GM23248 (cell line): ENCODE measurements at regions not wholly inside any gene's neighbourhood (a gene's known extent, or its start where the extent isn't known, plus 50 kb on each side); places are given as distances from the start of the nearest gene placed in this dataset.

Experiments used
- DNase-seq: peaks from one replicate; pipeline ENCODE4 v3.0.0-alpha.2; 2015
- H2AFZ ChIP-seq: fragments of 200-600 bp; sonication (generic); 2 replicates; pipeline ENCODE4 v1.6.1; 2016; ENCODE audit warnings: antibody characterized with exemption
- H3F3A ChIP-seq: fragments of 200-600 bp; sonication (generic); 2 replicates; pipeline ENCODE4 v1.6.1; 2016; ENCODE audit warnings: mild to moderate bottlenecking, antibody characterized with exemption, mixed run types; ENCODE audit not compliant: insufficient read depth
- H3K27ac ChIP-seq: fragments of 200-600 bp; sonication (generic); 2 replicates; pipeline ENCODE4 v1.5.1; 2016; ENCODE audit warnings: mild to moderate bottlenecking
- H3K27me3 ChIP-seq: fragments of 200-600 bp; sonication (generic); replicated peaks from 2 replicates; pipeline ENCODE4 v1.6.1; 2016; ENCODE audit warnings: mild to moderate bottlenecking; ENCODE audit not compliant: insufficient read depth
- H3K36me3 ChIP-seq: fragments of 200-600 bp; sonication (generic); 2 replicates; pipeline ENCODE4 v1.6.1; 2016; ENCODE audit warnings: low read depth, mild to moderate bottlenecking
- H3K4me1 ChIP-seq: fragments of 200-600 bp; sonication (generic); 2 replicates; pipeline ENCODE4 v1.6.1; 2016; ENCODE audit warnings: mild to moderate bottlenecking; ENCODE audit not compliant: insufficient read depth
- H3K4me2 ChIP-seq: fragments of 200-600 bp; sonication (generic); one replicate; pipeline ENCODE4 v1.6.1; 2016; ENCODE audit warnings: mild to moderate bottlenecking; ENCODE audit not compliant: unreplicated experiment
- H3K4me3 ChIP-seq: fragments of 200-600 bp; sonication (generic); 2 replicates; pipeline ENCODE4 v1.5.1; 2016; ENCODE audit warnings: mild to moderate bottlenecking
- H3K79me2 ChIP-seq: fragments of 200-600 bp; sonication (generic); 2 replicates; pipeline ENCODE4 v1.6.1; 2016; ENCODE audit warnings: mild to moderate bottlenecking; ENCODE audit not compliant: insufficient read depth
- H3K9ac ChIP-seq: fragments of 200-600 bp; sonication (generic); 2 replicates; pipeline ENCODE4 v1.6.1; 2016; ENCODE audit warnings: mild to moderate bottlenecking
- H3K9me2 ChIP-seq: fragments of 200-600 bp; sonication (generic); 2 replicates; pipeline ENCODE4 v1.6.1; 2016; ENCODE audit warnings: mixed run types, mild to moderate bottlenecking, moderate library complexity; ENCODE audit not compliant: insufficient read depth
- H3K9me3 ChIP-seq: fragments of 200-600 bp; sonication (generic); one replicate; pipeline ENCODE4 v1.6.1; 2017; ENCODE audit warnings: low read depth
- H4K20me1 ChIP-seq: fragments of 200-600 bp; sonication (generic); 2 replicates; pipeline ENCODE4 v1.6.0; 2016; ENCODE audit not compliant: insufficient read depth
- EZH2 ChIP-seq: fragments of 200-600 bp; sonication (generic); IDR thresholded peaks from 2 replicates; pipeline ENCODE4 v1.6.1; 2018; ENCODE audit warnings: antibody characterized with exemption, mild to moderate bottlenecking; ENCODE audit not compliant: insufficient read depth, poor library complexity, severe bottlenecking
- EZH2phosphoT487 ChIP-seq: fragments of 200-600 bp; sonication (generic); IDR thresholded peaks from 2 replicates; pipeline ENCODE4 v1.6.1; 2018; ENCODE audit warnings: antibody characterized with exemption, moderate library complexity, mild to moderate bottlenecking, low read depth; ENCODE audit not compliant: insufficient read depth
- WGBS, 2 experiments: methylation state at CpG; one replicate each; pipeline ENCODE4 v1.1.6; 2015 to 2017; ENCODE audit warnings: low lambda C conversion rate in 2 of 2, low coverage in 1 of 2; ENCODE audit errors: missing lambda C conversion rate in 2 of 2; 5-methylcytosine and 5-hydroxymethylcytosine counted together
- in situ Hi-C: fragments of 300-500 bp; cut with MboI; formaldehyde crosslinking; loops from 2 replicates; pipeline ENCODE4 v1.15.0; 2020

DNA sequence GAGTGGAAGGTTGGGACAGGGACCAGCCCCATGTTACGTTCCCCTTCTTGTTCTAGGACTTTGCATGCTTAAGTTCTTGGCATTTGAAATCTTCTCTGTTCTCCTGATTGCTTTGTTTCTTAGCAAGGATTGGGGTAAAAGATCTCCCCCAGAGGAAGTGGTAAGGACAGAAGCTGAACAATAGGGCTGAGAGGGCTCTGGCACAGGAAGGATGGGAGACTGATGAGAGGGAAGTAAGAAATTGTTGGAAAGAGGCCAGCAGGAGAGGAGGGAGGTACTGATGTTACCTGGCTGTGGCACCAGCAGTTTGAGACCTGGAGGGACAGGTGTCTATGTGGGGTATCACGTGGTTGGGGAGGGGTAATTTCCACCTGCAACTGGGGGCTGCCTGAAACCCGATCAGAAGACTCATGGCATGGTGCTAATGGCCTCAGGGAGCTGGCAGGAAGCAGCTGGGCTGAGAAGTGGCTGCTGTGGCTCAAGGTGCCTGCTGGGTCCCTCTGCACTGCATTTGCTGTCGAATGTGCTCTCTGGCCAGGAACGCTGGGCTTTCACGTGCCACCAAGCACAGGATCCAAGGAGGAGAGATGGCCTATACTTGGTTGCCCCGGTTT lies 108.4 kb downstream of the LSM3 start:
- peaks cover 27% of the 10 kb centered on the region for H3K27me3 ChIP-seq
- H3F3A ChIP-seq, result peaks cover 15% of the 10 kb centered on the region
- no peak overlapping the region for H2AFZ ChIP-seq
- 66 to 68% methylated on average over 7 of the region's 7 CpGs for WGBS, 2 experiments
- no peaks in the 10 kb centered on the region for H4K20me1 ChIP-seq
- no peaks in the 10 kb centered on the region for H3K9me2 ChIP-seq
- H3K4me1 ChIP-seq, result peaks cover 5% of the 10 kb centered on the region; the same call in 1 of the 2 replicates
- no peaks in the 10 kb centered on the region for H3K36me3 ChIP-seq
- H3K79me2 ChIP-seq, result no peaks in the 10 kb centered on the region
- DNase-seq, result no peak
- in situ Hi-C loops, result no loop called here
- H3K9me3 ChIP-seq, result no peaks in the 10 kb centered on the region
- TF ChIP-seq EZH2phosphoT487, result no peak
- TF ChIP-seq EZH2, result no peak
- H3K4me3 ChIP-seq, result no peak overlapping the region
- no peak overlapping the region for H3K9ac ChIP-seq
- no peak overlapping the region for H3K4me2 ChIP-seq
- H3K27ac ChIP-seq, result no peak overlapping the region

GRCh38 chr3:14288177-14288788 lies 109.7 kb downstream of the LSM3 start:
- no peaks in the 10 kb centered on the region for H3K36me3 ChIP-seq
- WGBS, 2 experiments, result 86% methylated on average over 2 of the region's 2 CpGs
- TF ChIP-seq EZH2phosphoT487, result no peak
- TF ChIP-seq EZH2, result no peak
- no peak overlapping the region for H3K4me2 ChIP-seq
- no peak for DNase-seq
- H3K79me2 ChIP-seq, result no peaks in the 10 kb centered on the region
- H3K4me3 ChIP-seq, result no peak overlapping the region
- H3F3A ChIP-seq, result peaks cover 15% of the 10 kb centered on the region
- peaks cover 5% of the 10 kb centered on the region; the same call in 1 of the 2 replicates for H3K4me1 ChIP-seq
- H2AFZ ChIP-seq, result no peak overlapping the region
- no peak overlapping the region for H3K27ac ChIP-seq
- H3K9me2 ChIP-seq, result no peaks in the 10 kb centered on the region
- H3K9ac ChIP-seq, result no peak overlapping the region
- H3K27me3 ChIP-seq, result peaks cover 24% of the 10 kb centered on the region
- in situ Hi-C loops, result no loop called here
- no peaks in the 10 kb centered on the region for H3K9me3 ChIP-seq
- no peaks in the 10 kb centered on the region for H4K20me1 ChIP-seq

DNA sequence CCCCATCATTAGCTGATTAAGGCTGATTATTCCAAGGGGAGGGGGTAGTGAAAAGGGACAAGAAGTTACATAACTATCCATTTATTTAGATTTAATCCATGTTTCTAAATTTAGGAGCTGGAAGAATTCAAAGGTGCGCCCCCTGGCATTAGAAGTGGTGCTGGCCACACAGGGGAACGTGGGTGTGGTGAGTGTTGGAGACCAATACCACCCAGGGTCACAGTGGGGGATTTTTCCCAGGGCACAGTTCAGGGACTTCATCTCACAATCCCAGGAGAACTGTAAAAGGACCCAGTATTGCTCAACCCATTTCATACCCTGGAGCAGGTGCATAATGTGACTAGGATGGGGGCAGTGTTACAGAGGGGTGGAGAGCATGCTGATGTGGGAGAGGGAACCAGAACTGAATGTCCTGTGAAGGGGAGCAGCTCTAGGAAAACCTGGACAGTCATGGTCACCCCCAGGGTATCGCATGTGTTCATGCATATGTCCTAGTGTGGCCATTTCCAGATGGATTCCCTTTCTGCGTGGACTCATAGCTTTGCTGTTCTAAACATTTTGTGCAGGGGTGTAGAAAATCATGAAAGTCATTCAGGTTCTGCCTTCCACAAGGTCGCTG lies 110.3 kb downstream of the LSM3 start:
- Histone ChIP-seq H3K9ac (no peak overlapping the region), H3K27ac (no peak overlapping the region), H3K9me2 (no peaks in the 10 kb centered on the region), H3K4me1 (peaks cover 5% of the 10 kb centered on the region; the same call in 1 of the 2 replicates), H3K4me3 (no peak overlapping the region), H3F3A (peaks cover 15% of the 10 kb centered on the region), H3K79me2 (no peaks in the 10 kb centered on the region), H4K20me1 (no peaks in the 10 kb centered on the region), H3K9me3 (no peaks in the 10 kb centered on the region), H3K36me3 (no peaks in the 10 kb centered on the region), H3K4me2 (no peak overlapping the region), H3K27me3 (peaks cover 24% of the 10 kb centered on the region), H2AFZ (no peak overlapping the region)
- no peak for TF ChIP-seq EZH2phosphoT487
- TF ChIP-seq EZH2, result no peak
- WGBS, 2 experiments, result 66% methylated on average over 5 of the region's 5 CpGs
- DNase-seq, result no peak
- in situ Hi-C loops, result no loop called here

GRCh38 chr3:14289590-14290461 lies 111.2 kb downstream of the LSM3 start:
- no peak overlapping the region for H3K9ac ChIP-seq
- H3K27me3 ChIP-seq, result peaks cover 24% of the 10 kb centered on the region
- no peak overlapping the region for H3K4me2 ChIP-seq
- no peaks in the 10 kb centered on the region for H3K9me2 ChIP-seq
- WGBS, 2 experiments, result 4 to 7% methylated on average over 7 of the region's 7 CpGs
- H3K36me3 ChIP-seq, result no peaks in the 10 kb centered on the region
- TF ChIP-seq EZH2phosphoT487 (no peak), EZH2 (no peak)
- no peak overlapping the region for H3K27ac ChIP-seq
- H4K20me1 ChIP-seq, result no peaks in the 10 kb centered on the region
- H3K79me2 ChIP-seq, result no peaks in the 10 kb centered on the region
- H2AFZ ChIP-seq, result no peak overlapping the region
- H3K4me3 ChIP-seq, result no peak overlapping the region
- peak; percentile 87 for DNase-seq
- in situ Hi-C loops, result no loop called here
- peaks cover 5% of the 10 kb centered on the region; the same call in 1 of the 2 replicates for H3K4me1 ChIP-seq
- H3K9me3 ChIP-seq, result no peaks in the 10 kb centered on the region
- H3F3A ChIP-seq, result peaks cover 15% of the 10 kb centered on the region
